Left lung (tissue), 4 donors: ENCODE measurements at regions not wholly inside any gene's neighbourhood (a gene's known extent, or its start where the extent isn't known, plus 50 kb on each side); places are given as distances from the start of the nearest gene placed in this dataset.

Source experiments
- ATAC-seq: fragments of 200-7000 bp; cut with Tn5 transposase; one replicate; pipeline ENCODE4 v1.9.1; 2020; ENCODE audit warnings: moderate library complexity
- DNase-seq, 4 donors: peaks; one replicate each; pipeline ENCODE4 v3.0.0-alpha.2; 2013 to 2020
- H3K27ac ChIP-seq, 2 donors: fragments of 200-600 bp; sonication (generic) in 1 of 2; one replicate each; pipeline versions ENCODE4 v1.5.0 to v1.8.0; 2020 to 2021
- H3K27me3 ChIP-seq, 2 donors: fragments of 200-600 bp; sonication (generic) in 1 of 2; one replicate each; pipeline versions ENCODE4 v1.5.0 to v1.8.0; 2020 to 2021
- H3K36me3 ChIP-seq, 2 donors: fragments of 200-600 bp; sonication (generic) in 1 of 2; one replicate each; pipeline versions ENCODE4 v1.5.0 to v1.8.0; 2020 to 2021
- H3K4me1 ChIP-seq, 2 donors: fragments of 200-600 bp; one replicate each; pipeline ENCODE4 v1.8.0; 2021
- H3K4me3 ChIP-seq, 2 donors: fragments of 200-600 bp; sonication (generic) in 1 of 2; one replicate each; pipeline versions ENCODE4 v1.5.0 to v1.8.0; 2020 to 2021; ENCODE audit warnings: mild to moderate bottlenecking in 1 of 2
- H3K9me3 ChIP-seq, 2 donors: fragments of 200-600 bp; sonication (generic) in 1 of 2; one replicate each; pipeline versions ENCODE4 v1.5.0 to v1.8.0; 2020 to 2021
- CTCF ChIP-seq, 2 donors: fragments of 200-600 bp; sonication (generic) in 1 of 2; IDR thresholded peaks; one replicate each; pipeline versions ENCODE4 v1.5.0 to v1.8.0; 2021; ENCODE audit warnings: antibody characterized with exemption in 2 of 2
- intact Hi-C, 2 donors: fragments of 100-400 bp; cut with DNase I; formaldehyde crosslinking; loops; one replicate each; pipeline versions ENCODE4 v1.11.2 to v1.14.2; 2022
- donor health status: DM: no; HTN: yes; CAD: no.
- donor health status: DM: no; HTN: no; CAD: no.

- no peaks in the 10 kb centered on the region for H3K27me3 ChIP-seq
- ATAC-seq (no peak), DNase-seq (peak in 1 of 4 donors; percentile 70)
- H3K4me1 ChIP-seq = no peaks in the 10 kb centered on the region
- H3K27ac ChIP-seq = no peak overlapping the region
- no peak overlapping the region for H3K4me3 ChIP-seq
- peaks cover 0 to 8% of the 10 kb centered on the region in 2 donors for H3K9me3 ChIP-seq
- H3K36me3 ChIP-seq = no peaks in the 10 kb centered on the region
- intact Hi-C loops = no loop called here
- no peak for TF ChIP-seq CTCF (IDR thresholded peaks at IDR 0.05)
Observed at GRCh38 chr18:38718365-38718901, 1152.8 kb upstream of the CELF4 start.

DNA sequence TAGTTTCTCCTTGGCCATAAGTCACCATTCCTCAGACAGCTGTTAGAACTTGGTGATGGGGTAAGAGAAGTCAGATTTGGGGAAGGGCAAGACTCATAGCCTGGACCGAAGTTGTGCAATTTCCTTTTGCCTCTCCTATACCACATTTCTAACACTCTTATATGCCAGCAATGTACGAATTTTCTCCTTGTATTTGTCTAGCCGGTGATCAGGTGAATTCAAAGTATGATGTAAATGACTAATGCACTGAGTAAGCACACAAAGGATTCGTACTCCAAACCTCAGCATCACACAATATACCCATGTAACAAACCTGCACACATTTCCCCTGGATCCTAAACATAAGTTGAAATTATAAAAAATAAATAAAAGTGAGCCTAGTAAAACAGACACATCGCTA lies 1143.5 kb upstream of the CELF4 start:
- Histone ChIP-seq H3K27me3 (no peaks in the 10 kb centered on the region), H3K4me3 (no peak overlapping the region), H3K9me3 (peaks cover 0 to 2% of the 10 kb centered on the region in 2 donors), H3K4me1 (no peaks in the 10 kb centered on the region), H3K36me3 (no peaks in the 10 kb centered on the region), H3K27ac (no peak overlapping the region)
- no peak for DNase-seq
- intact Hi-C loops = no loop called here
- no peak for ATAC-seq
- no peak for TF ChIP-seq CTCF (IDR thresholded peaks at IDR 0.05)

GRCh38 chr18:38706373-38706772 lies 1140.8 kb upstream of the CELF4 start:
- Histone ChIP-seq H3K4me1 (no peaks in the 10 kb centered on the region), H3K36me3 (no peaks in the 10 kb centered on the region), H3K27ac (no peak overlapping the region), H3K9me3 (peaks cover 0 to 2% of the 10 kb centered on the region in 2 donors), H3K27me3 (no peaks in the 10 kb centered on the region), H3K4me3 (no peak overlapping the region)
- DNase-seq = no peak
- intact Hi-C loops = no loop called here
- ATAC-seq = no peak
- TF ChIP-seq CTCF (IDR thresholded peaks at IDR 0.05) = no peak

DNA sequence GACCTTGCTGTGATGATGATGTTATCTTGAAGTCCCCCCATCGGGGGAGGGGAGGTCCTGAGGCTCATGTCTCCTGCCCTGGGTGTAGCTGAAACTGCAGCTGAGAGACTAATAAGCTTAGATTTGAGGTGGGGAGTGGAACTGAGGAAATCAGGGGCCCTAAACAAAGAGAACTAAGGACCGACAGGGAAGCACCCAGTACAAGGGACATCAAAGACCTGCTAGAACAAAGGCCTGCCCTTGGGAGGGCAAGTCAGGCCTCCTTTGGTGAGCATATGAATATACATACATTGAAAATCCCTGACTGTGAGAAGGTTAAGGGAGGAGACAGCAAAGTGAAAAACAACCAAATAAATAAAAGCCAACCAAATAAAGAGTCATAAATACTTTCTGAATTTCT lies 1132.5 kb upstream of the CELF4 start:
- Histone ChIP-seq H3K4me3 (no peak overlapping the region), H3K27ac (no peak overlapping the region), H3K4me1 (no peaks in the 10 kb centered on the region), H3K36me3 (no peaks in the 10 kb centered on the region), H3K9me3 (no peaks in the 10 kb centered on the region), H3K27me3 (no peaks in the 10 kb centered on the region)
- intact Hi-C loops = no loop called here
- ATAC-seq = no peak
- TF ChIP-seq CTCF (IDR thresholded peaks at IDR 0.05) = no peak
- DNase-seq = no peak

GRCh38 chr18:38695559-38696280 lies 1130.1 kb upstream of the CELF4 start:
- H3K27ac ChIP-seq = no peak overlapping the region
- no peak for DNase-seq
- no peaks in the 10 kb centered on the region for H3K36me3 ChIP-seq
- H3K9me3 ChIP-seq = no peaks in the 10 kb centered on the region
- H3K4me1 ChIP-seq = no peaks in the 10 kb centered on the region
- no peak for TF ChIP-seq CTCF (IDR thresholded peaks at IDR 0.05)
- no peaks in the 10 kb centered on the region for H3K27me3 ChIP-seq
- intact Hi-C loops = no loop called here
- no peak overlapping the region for H3K4me3 ChIP-seq
- ATAC-seq = no peak
